Esophagus muscularis mucosa (tissue), 3 donors: ENCODE measurements at regions not wholly inside any gene's neighbourhood (a gene's known extent, or its start where the extent isn't known, plus 50 kb on each side); places are given as distances from the start of the nearest gene placed in this dataset.

Experiments used
- POLR2A ChIP-seq: fragments of 450-650 bp; IDR thresholded peaks from one replicate; pipeline ENCODE4 v1.6.1; 2017; ENCODE audit warnings: antibody characterized with exemption, moderate library complexity, mild to moderate bottlenecking, low read depth
- POLR2AphosphoS5 ChIP-seq, 2 donors: sonication (generic); formaldehyde crosslinking; IDR thresholded peaks; one replicate each; pipeline ENCODE4 v1.6.1; 2017; ENCODE audit warnings: antibody characterized with exemption in 2 of 2
- TF ChIP-seq, protein P1 (sequence below), 3 experiments: fragments of 200-600 bp in 2 of 3; fragments of 450-650 bp in 1 of 3; sonication (generic) in 2 of 3; IDR thresholded peaks; one replicate each; pipeline ENCODE4 v1.5.1; 2017 to 2019; ENCODE audit warnings: antibody characterized with exemption in 3 of 3, mild to moderate bottlenecking in 2 of 3, moderate library complexity in 1 of 3

- TF ChIP-seq, protein P1, sequence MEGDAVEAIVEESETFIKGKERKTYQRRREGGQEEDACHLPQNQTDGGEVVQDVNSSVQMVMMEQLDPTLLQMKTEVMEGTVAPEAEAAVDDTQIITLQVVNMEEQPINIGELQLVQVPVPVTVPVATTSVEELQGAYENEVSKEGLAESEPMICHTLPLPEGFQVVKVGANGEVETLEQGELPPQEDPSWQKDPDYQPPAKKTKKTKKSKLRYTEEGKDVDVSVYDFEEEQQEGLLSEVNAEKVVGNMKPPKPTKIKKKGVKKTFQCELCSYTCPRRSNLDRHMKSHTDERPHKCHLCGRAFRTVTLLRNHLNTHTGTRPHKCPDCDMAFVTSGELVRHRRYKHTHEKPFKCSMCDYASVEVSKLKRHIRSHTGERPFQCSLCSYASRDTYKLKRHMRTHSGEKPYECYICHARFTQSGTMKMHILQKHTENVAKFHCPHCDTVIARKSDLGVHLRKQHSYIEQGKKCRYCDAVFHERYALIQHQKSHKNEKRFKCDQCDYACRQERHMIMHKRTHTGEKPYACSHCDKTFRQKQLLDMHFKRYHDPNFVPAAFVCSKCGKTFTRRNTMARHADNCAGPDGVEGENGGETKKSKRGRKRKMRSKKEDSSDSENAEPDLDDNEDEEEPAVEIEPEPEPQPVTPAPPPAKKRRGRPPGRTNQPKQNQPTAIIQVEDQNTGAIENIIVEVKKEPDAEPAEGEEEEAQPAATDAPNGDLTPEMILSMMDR (IDR thresholded peaks at IDR 0.05) = no peak
- TF ChIP-seq POLR2AphosphoS5 (IDR thresholded peaks at IDR 0.05) (no peak), POLR2A (no peak)
These were observed 62.1 kb upstream of the GRPR start for GRCh38 chrX:16061296-16061695.
